Activated naive CD8-positive, alpha-beta T cell (primary cell): ENCODE measurements at regions not wholly inside any gene's neighbourhood (a gene's known extent, or its start where the extent isn't known, plus 50 kb on each side); places are given as distances from the start of the nearest gene placed in this dataset.

Source experiments
- H3K27ac Mint-ChIP-seq: one replicate; pipeline ENCODE4 v1.8.0; 2021; ENCODE audit warnings: mixed read lengths
- H3K27me3 Mint-ChIP-seq: one replicate; pipeline ENCODE4 v1.8.0; 2021; ENCODE audit warnings: mixed read lengths
- H3K36me3 Mint-ChIP-seq: one replicate; pipeline ENCODE4 v1.8.0; 2021; ENCODE audit warnings: mixed read lengths
- H3K4me1 Mint-ChIP-seq: one replicate; pipeline ENCODE4 v1.8.0; 2021; ENCODE audit warnings: low read depth, mixed read lengths
- H3K4me3 Mint-ChIP-seq: one replicate; pipeline ENCODE4 v1.8.0; 2021; ENCODE audit warnings: mild to moderate bottlenecking, mixed read lengths
- H3K9me3 Mint-ChIP-seq: one replicate; pipeline ENCODE4 v1.8.0; 2021; ENCODE audit warnings: low read depth, mixed read lengths

DNA sequence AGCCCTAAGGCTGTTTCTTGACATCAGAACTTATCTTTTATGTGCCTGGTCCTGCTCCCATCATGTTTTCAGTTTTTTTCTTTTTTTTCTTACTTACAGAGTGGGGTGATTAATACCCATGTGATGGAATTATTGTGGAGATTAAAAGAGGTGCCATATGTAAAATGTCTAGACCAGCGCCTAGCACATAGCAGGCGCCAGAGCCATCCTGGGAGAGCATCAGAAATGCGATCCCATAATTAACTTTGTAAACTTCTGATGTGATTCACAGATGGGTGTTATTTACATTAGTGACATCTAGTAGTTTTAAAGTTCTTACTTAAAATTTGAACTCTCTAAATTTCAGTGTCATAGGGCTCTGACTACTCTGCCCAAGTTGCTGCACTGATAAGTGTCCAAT lies 66.2 kb upstream of the PGRMC2 start:
- Mint-ChIP-seq H3K27me3 (no peaks in the 10 kb centered on the region), H3K4me1 (no peaks in the 10 kb centered on the region), H3K9me3 (peaks cover 5% of the 10 kb centered on the region), H3K4me3 (no peak overlapping the region), H3K36me3 (peaks cover 10% of the 10 kb centered on the region), H3K27ac (no peak overlapping the region)

DNA sequence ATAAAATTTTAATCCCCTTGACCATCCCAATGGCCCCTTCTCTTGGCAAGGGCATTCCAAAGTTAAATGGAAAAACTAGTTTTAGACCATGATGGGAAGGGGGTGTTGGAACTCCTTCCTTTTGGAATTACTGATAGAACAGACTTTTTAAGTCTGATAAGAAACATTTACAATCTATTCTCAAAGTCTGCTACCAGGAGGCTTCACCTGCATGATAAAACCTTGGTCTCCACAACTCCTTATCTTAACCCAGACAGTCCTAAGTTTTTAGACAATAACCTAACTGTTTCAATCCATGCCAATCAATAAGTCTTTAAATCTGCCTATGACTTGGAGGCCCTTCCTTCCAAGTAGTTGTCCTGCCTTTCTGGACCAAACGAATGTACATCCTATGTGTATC lies 63.9 kb upstream of the PGRMC2 start:
- H3K9me3 Mint-ChIP-seq: peaks cover 5% of the 10 kb centered on the region
- no peaks in the 10 kb centered on the region for H3K4me1 Mint-ChIP-seq
- no peak overlapping the region for H3K27ac Mint-ChIP-seq
- H3K36me3 Mint-ChIP-seq: peaks cover 11% of the 10 kb centered on the region
- no peak overlapping the region for H3K4me3 Mint-ChIP-seq
- H3K27me3 Mint-ChIP-seq: no peaks in the 10 kb centered on the region

DNA sequence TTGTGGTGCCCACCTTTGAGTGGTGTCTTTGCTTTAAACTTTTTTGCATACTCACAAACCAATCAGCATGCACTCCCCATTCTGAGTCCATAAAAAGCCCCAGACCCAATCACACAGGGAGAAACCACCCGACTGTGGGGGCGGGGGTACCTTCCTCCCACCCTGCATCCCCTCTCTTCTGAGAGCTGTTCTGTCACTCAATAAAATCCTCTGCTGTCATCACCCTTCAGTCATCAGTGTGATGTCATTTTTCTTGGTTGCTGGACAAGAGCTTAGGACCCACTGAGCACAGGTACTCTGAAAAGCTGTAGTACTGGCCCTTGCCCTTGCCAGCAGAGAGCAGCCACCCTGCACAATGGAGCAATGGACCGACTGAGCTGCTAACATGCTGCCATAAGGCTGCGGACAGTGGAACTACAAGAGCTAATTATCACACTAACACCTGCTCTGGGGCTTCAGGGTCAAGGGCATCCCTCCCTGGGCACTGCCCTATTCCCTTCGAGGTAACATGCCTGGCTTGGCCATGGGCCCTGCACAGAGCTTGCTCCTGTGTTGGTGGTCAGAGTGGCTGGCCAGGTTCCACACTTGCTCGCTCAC lies 62.9 kb upstream of the PGRMC2 start:
- Mint-ChIP-seq H3K4me1 (no peaks in the 10 kb centered on the region), H3K27ac (no peak overlapping the region), H3K27me3 (no peaks in the 10 kb centered on the region), H3K9me3 (peaks cover 13% of the 10 kb centered on the region), H3K4me3 (no peak overlapping the region), H3K36me3 (peaks cover 19% of the 10 kb centered on the region)

DNA sequence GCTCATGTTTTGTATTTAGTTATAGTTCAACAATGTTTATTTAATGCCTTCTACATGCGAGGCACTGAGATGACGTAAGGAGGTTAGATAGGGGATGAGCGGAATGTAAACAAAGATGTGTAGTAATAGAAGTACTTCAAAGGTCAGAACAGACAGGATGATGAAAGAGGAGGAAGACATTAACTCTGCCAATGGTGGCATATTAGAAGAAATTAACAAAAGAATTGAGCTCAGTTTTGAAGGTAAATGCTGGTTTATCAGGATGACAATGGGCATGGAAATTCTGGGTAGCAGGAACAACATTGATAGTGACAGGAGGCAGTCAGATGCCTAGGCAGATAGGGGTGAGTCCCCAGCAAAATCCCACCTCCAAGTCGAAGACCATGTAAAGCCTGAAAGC lies 62.3 kb upstream of the PGRMC2 start:
- H3K4me3 Mint-ChIP-seq: no peak overlapping the region
- peaks cover 19% of the 10 kb centered on the region for H3K36me3 Mint-ChIP-seq
- H3K4me1 Mint-ChIP-seq: no peaks in the 10 kb centered on the region
- peaks cover 14% of the 10 kb centered on the region for H3K9me3 Mint-ChIP-seq
- H3K27ac Mint-ChIP-seq: no peak overlapping the region
- H3K27me3 Mint-ChIP-seq: no peaks in the 10 kb centered on the region

DNA sequence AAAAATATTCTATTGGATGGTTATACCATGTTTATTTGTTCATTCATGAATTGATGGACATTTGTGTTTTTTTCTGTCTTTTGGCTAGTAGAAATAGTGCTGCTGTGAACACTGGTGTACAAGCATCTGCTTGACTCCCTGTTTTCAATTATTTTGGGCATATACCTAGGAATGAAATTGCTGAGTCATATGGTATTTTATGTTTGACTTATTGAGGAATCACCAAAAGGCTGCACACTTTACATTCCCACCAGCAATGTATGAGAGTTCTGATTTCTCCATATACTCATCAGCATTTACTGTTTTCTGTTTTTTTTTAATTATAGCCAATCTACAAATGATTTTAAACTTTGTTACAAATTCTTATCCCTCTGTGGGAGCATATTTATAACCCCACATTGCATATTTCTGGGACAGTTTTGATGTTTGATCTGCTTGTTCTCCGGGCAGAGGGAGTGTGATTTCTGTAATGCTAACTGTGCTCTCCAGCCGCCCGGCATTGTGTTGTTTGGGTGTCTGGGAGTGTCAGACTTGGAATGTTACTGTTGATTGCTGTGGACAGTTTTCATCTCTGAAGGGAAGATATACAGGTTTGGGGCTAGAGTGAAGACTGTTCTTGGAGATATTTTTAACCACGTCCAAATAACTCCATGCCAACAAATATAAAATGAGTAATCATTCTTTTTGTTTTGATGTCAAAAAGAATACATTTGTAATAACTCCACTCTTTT lies 60.5 kb upstream of the PGRMC2 start:
- Mint-ChIP-seq H3K4me3 (no peak overlapping the region), H3K4me1 (no peaks in the 10 kb centered on the region), H3K9me3 (peaks cover 14% of the 10 kb centered on the region), H3K36me3 (peaks cover 17% of the 10 kb centered on the region), H3K27me3 (no peaks in the 10 kb centered on the region), H3K27ac (no peak overlapping the region)

DNA sequence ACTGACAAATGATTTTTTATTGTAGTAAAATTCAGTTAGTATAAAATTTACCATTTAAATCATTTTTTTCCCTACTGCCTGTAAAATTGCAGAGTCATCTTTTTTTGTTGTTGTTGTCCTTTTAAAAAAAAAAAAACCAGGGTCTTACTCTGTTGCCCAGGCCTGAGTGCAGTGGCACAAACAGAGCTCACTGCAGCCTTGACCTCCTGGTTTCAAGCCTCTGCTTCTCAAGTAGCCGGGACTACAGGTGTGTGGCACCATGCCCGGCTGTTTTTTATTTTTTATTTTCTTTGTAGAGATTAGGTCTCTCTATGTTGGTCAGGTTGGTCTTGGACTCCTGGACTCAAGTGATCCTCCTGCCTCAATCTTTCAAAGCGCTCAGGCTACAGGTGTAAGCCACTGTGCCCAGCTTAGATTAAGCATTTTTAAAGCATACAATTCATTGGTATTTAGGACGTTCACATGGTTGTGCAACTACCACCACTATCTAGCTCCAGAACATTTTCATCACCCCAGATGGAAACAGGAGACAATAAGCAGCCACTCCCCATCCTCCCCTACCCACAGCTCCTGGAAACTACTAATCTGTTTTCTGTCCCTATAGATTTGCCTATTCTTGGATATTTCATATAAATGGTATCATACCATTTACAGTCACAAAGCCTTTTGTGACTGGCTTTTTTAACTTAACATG lies 59.7 kb upstream of the PGRMC2 start:
- Mint-ChIP-seq H3K4me3 (no peak overlapping the region), H3K27ac (no peak overlapping the region), H3K9me3 (peaks cover 9% of the 10 kb centered on the region), H3K4me1 (no peaks in the 10 kb centered on the region), H3K36me3 (peaks cover 20% of the 10 kb centered on the region), H3K27me3 (no peaks in the 10 kb centered on the region)

DNA sequence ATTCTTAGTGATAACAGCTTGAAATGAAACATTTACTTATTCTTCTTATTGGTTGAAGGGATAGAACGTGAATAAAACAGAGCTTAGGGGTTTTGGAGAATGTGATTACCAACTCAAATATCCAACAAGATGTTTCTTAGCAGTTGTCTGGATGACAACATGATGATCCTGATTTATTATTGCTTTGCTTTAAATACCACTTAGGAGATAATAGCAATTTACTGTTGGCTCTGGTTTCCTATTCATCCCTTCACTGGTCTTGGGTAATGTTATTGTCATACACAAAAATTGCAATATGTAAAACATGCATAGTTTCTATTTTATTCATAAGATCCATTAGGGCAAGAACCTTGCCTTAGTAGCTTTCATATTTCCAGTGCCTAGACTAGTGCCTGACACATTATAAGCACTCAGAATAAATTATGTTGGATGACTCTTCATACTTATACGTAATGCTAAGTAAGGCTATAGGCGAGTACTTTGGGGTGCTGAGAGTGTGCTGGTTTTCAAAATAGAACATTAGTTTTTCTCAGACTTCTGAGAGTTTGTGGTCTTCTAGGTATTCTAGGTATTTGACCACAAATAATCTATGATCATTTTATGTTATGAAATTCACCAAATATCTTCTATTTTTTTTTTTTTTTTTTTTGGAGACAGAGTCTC lies 58.6 kb upstream of the PGRMC2 start:
- Mint-ChIP-seq H3K4me1 (no peaks in the 10 kb centered on the region), H3K36me3 (peaks cover 23% of the 10 kb centered on the region), H3K9me3 (peaks cover 9% of the 10 kb centered on the region), H3K27ac (no peak overlapping the region), H3K27me3 (no peaks in the 10 kb centered on the region), H3K4me3 (no peak overlapping the region)

DNA sequence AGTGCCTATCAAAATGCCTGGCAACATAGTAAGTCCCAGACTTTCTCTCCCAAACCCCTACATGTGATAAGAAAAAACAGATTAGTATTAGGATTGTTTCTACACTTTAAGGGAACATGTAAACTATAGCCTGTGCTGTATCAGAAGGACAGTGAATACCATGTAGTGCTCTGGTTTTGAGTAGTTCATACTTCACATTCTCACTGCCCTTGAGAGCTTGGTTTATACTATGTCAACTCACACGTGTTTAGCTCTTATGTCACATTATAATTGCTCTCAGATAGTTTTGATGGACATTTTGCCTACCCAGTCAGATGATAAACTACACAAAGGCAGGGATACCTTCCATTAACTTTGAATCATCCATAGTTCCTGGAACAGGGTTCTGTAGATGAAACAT lies 58.0 kb upstream of the PGRMC2 start:
- no peak overlapping the region for H3K4me3 Mint-ChIP-seq
- no peaks in the 10 kb centered on the region for H3K4me1 Mint-ChIP-seq
- H3K9me3 Mint-ChIP-seq: peaks cover 9% of the 10 kb centered on the region
- H3K36me3 Mint-ChIP-seq: peaks cover 23% of the 10 kb centered on the region
- no peak overlapping the region for H3K27ac Mint-ChIP-seq
- H3K27me3 Mint-ChIP-seq: no peaks in the 10 kb centered on the region

DNA sequence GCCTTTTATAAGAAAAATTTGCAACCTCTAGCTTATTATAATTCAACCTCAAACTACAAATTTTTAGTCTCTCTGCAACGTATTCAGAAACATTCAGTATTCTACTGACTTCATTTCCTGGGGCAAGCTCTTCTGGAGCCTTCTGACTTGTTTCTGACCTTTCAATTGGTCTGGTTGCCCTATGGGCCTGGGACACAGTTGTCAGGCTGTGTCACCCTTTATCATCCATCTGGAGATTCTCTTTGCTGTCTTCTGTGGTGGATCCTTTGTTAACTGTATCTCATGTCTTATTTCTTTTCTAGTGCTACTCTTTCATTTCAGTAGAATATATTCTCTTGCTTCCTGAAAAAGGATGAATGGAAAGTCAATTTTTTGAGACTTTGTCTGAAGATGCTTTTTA lies 55.1 kb upstream of the PGRMC2 start:
- no peaks in the 10 kb centered on the region for H3K27me3 Mint-ChIP-seq
- H3K27ac Mint-ChIP-seq: no peak overlapping the region

DNA sequence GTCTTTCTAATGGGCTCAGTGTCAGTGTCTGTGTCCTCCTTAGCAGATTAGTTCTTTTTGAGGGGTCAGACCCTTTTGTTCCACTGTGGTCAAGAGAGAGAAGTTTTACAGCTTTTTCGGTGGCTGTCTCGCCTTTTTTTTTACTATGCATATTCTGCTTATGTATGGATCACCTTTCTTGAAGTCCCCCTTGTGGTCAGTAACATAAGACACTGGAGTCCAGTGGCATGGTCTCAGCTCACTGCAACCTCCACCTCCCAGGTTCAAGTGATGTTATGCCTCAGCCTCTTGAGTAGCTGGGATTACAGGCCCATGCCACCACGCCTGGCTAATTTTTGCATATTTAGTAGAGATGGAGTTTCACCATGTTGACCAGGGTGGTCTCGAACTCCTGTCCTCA lies 54.0 kb upstream of the PGRMC2 start:
- peaks cover 9% of the 10 kb centered on the region for H3K9me3 Mint-ChIP-seq
- no peaks in the 10 kb centered on the region for H3K27me3 Mint-ChIP-seq
- H3K36me3 Mint-ChIP-seq: peaks cover 24% of the 10 kb centered on the region
- no peak overlapping the region for H3K4me3 Mint-ChIP-seq
- no peak overlapping the region for H3K27ac Mint-ChIP-seq
- no peaks in the 10 kb centered on the region for H3K4me1 Mint-ChIP-seq

More for the DNA sequence above, 55.1 kb upstream of the PGRMC2 start:
- H3K4me1 Mint-ChIP-seq: no peaks in the 10 kb centered on the region
- no peak overlapping the region for H3K4me3 Mint-ChIP-seq
- peaks cover 28% of the 10 kb centered on the region for H3K36me3 Mint-ChIP-seq
- H3K9me3 Mint-ChIP-seq: peaks cover 9% of the 10 kb centered on the region

DNA sequence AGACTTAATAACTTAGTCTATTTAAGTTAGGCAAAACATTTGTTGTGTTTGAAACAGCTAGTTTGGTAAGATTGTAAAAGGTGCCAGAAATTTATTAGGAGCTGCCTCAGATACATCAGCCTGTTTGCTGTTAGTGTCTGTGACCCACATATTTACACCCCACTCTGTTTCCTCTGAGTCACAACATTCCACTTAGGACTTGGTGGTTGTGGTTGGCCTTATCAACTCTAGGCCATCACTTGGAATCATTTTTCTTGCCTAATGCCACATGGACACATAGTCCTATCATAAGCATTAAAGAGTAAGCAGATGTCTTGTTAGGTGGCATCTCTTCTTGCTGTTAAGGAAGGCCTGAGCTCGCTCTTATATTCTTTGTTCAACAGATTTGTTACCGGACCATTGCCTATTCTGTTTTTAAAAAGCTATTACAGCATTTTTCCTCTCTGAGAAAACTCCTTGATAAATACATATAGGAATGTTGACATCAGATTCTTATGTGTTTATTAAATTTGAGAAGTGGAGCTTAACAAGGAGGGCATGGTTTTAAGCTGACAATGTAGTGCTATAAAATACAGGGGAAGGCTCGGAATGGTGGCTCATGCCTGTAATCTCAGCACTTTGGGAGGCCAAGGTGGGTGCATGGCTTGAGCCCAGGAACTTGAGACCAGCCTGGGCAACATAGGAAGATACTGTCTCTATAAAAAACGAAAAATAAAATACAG lies 51.2 kb upstream of the PGRMC2 start:
- Mint-ChIP-seq H3K4me1 (no peaks in the 10 kb centered on the region), H3K36me3 (peaks cover 16% of the 10 kb centered on the region), H3K27ac (no peak overlapping the region), H3K4me3 (no peak overlapping the region), H3K9me3 (no peaks in the 10 kb centered on the region), H3K27me3 (no peaks in the 10 kb centered on the region)

DNA sequence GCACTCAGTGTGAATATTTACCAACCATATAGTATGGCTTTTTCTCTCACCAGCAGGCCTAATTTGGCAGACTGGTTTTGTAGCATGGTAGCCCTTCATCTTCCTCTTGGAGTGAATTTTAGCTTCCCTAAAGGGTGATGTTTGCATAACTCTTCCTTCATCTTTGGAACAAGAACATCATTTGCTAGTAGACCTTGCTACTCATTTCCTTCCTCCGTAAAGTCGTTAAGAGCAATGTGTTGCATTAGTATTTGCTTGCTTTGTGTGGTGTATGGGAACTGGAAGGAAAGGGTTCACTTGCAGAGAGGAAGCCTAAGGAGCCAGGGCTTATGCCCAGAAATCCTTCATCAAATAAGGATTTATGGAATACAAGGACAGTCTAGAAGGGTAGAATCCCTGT lies 50.2 kb upstream of the PGRMC2 start:
- Mint-ChIP-seq H3K36me3 (peaks cover 18% of the 10 kb centered on the region), H3K9me3 (no peaks in the 10 kb centered on the region), H3K4me1 (no peaks in the 10 kb centered on the region)

More for the DNA sequence above, 50.2 kb upstream of the PGRMC2 start:
- Mint-ChIP-seq H3K27ac (no peak overlapping the region), H3K4me3 (no peak overlapping the region), H3K27me3 (no peaks in the 10 kb centered on the region)
